ENCODE measurements at regions not wholly inside any gene's neighbourhood (a gene's known extent, or its start where the extent isn't known, plus 50 kb on each side); places are given as distances from the start of the nearest gene placed in this dataset.

- Histone ChIP-seq H3K27me3 (ENCODE audit: low read depth, low read length) (no peaks in the 10 kb centered on the region), H2AFZ (ENCODE audit: low read depth, low read length) (no peak overlapping the region), H3K4me2 (ENCODE audit: low read length) (no peak overlapping the region), H3K27ac (ENCODE audit: low read length) (no peak overlapping the region), H3K4me1 (ENCODE audit: low read length) (no peaks in the 10 kb centered on the region), H3K9me3 (ENCODE audit: insufficient read depth, low read length) (no peaks in the 10 kb centered on the region), H3K9ac (ENCODE audit: low read length) (no peak overlapping the region), H3K79me2 (ENCODE audit: low read length) (no peaks in the 10 kb centered on the region), H3K4me3 (ENCODE audit: low read length) (no peak overlapping the region), H3K36me3 (replicated peaks; ENCODE audit: low read depth, low read length) (no peaks in the 10 kb centered on the region), H4K20me1 (ENCODE audit: insufficient read depth, low read length) (no peaks in the 10 kb centered on the region)
- no peak for TF ChIP-seq CTCF (IDR thresholded peaks at IDR 0.05; ENCODE audit: low read depth, low read length)
- TF ChIP-seq EZH2phosphoT487 (IDR thresholded peaks at IDR 0.05; ENCODE audit: low read depth) = no peak
These were observed 336.4 kb downstream of the CCER1 start for GRCh38 chr12:90618586-90618985.

GRCh38 chr12:90611891-90612290 is 343.1 kb downstream of the CCER1 start:
- Histone ChIP-seq H3K36me3 (replicated peaks; ENCODE audit: low read depth, low read length) (no peaks in the 10 kb centered on the region), H2AFZ (ENCODE audit: low read depth, low read length) (no peak overlapping the region), H3K4me1 (ENCODE audit: low read length) (peaks cover 4% of the 10 kb centered on the region), H3K27me3 (ENCODE audit: low read depth, low read length) (no peaks in the 10 kb centered on the region), H3K27ac (ENCODE audit: low read length) (no peak overlapping the region), H3K79me2 (ENCODE audit: low read length) (no peaks in the 10 kb centered on the region), H3K4me2 (ENCODE audit: low read length) (no peak overlapping the region), H3K9ac (ENCODE audit: low read length) (no peak overlapping the region), H4K20me1 (ENCODE audit: insufficient read depth, low read length) (no peaks in the 10 kb centered on the region), H3K4me3 (ENCODE audit: low read length) (no peak overlapping the region), H3K9me3 (ENCODE audit: insufficient read depth, low read length) (no peaks in the 10 kb centered on the region)
- TF ChIP-seq CTCF (IDR thresholded peaks at IDR 0.05; ENCODE audit: low read depth, low read length) (no peak), EZH2phosphoT487 (IDR thresholded peaks at IDR 0.05; ENCODE audit: low read depth) (no peak)

- no peak overlapping the region for H2AFZ ChIP-seq (ENCODE audit: low read depth, low read length)
- H3K36me3 ChIP-seq (replicated peaks; ENCODE audit: low read depth, low read length) = no peaks in the 10 kb centered on the region
- H3K9me3 ChIP-seq (ENCODE audit: insufficient read depth, low read length) = no peaks in the 10 kb centered on the region
- no peaks in the 10 kb centered on the region for H3K79me2 ChIP-seq (ENCODE audit: low read length)
- peaks cover 4% of the 10 kb centered on the region for H3K4me1 ChIP-seq (ENCODE audit: low read length)
- TF ChIP-seq EZH2phosphoT487 (IDR thresholded peaks at IDR 0.05; ENCODE audit: low read depth) = no peak
- TF ChIP-seq CTCF (IDR thresholded peaks at IDR 0.05; ENCODE audit: low read depth, low read length) = no peak
- no peak overlapping the region for H3K4me3 ChIP-seq (ENCODE audit: low read length)
- H3K9ac ChIP-seq (ENCODE audit: low read length) = no peak overlapping the region
- H3K4me2 ChIP-seq (ENCODE audit: low read length) = no peak overlapping the region
- H3K27ac ChIP-seq (ENCODE audit: low read length) = no peak overlapping the region
- H3K27me3 ChIP-seq (ENCODE audit: low read depth, low read length) = no peaks in the 10 kb centered on the region
- H4K20me1 ChIP-seq (ENCODE audit: insufficient read depth, low read length) = no peaks in the 10 kb centered on the region
These were observed 343.9 kb downstream of the CCER1 start for GRCh38 chr12:90611048-90611447.

- no peak overlapping the region for H3K27ac ChIP-seq (ENCODE audit: low read length)
- no peak overlapping the region for H3K9ac ChIP-seq (ENCODE audit: low read length)
- H3K27me3 ChIP-seq (ENCODE audit: low read depth, low read length) = no peaks in the 10 kb centered on the region
- H3K79me2 ChIP-seq (ENCODE audit: low read length) = no peaks in the 10 kb centered on the region
- no peaks in the 10 kb centered on the region for H4K20me1 ChIP-seq (ENCODE audit: insufficient read depth, low read length)
- no peak overlapping the region for H2AFZ ChIP-seq (ENCODE audit: low read depth, low read length)
- no peaks in the 10 kb centered on the region for H3K4me1 ChIP-seq (ENCODE audit: low read length)
- no peak for TF ChIP-seq CTCF (IDR thresholded peaks at IDR 0.05; ENCODE audit: low read depth, low read length)
- TF ChIP-seq EZH2phosphoT487 (IDR thresholded peaks at IDR 0.05; ENCODE audit: low read depth) = no peak
- no peaks in the 10 kb centered on the region for H3K36me3 ChIP-seq (replicated peaks; ENCODE audit: low read depth, low read length)
- no peaks in the 10 kb centered on the region for H3K9me3 ChIP-seq (ENCODE audit: insufficient read depth, low read length)
- H3K4me2 ChIP-seq (ENCODE audit: low read length) = no peak overlapping the region
- no peak overlapping the region for H3K4me3 ChIP-seq (ENCODE audit: low read length)
These were observed 361.2 kb downstream of the CCER1 start for GRCh38 chr12:90593596-90594295.
